22Rv1 (cell line): ENCODE measurements at regions not wholly inside any gene's neighbourhood (a gene's known extent, or its start where the extent isn't known, plus 50 kb on each side); places are given as distances from the start of the nearest gene placed in this dataset.

Experiments
- H3K27ac ChIP-seq: fragments of 450-650 bp; 2 replicates; pipeline ENCODE4 v1.5.1; 2017
- CTCF ChIP-seq: fragments of 450-650 bp; IDR thresholded peaks from 2 replicates; pipeline ENCODE4 v1.5.1; 2017; ENCODE audit warnings: mild to moderate bottlenecking
- ZFX ChIP-seq: fragments of 450-650 bp; IDR thresholded peaks from 2 replicates; pipeline ENCODE4 v1.6.1; 2017; ENCODE audit warnings: antibody characterized with exemption, borderline replicate concordance

- TF ChIP-seq ZFX: no peak
- TF ChIP-seq CTCF: no peak
- H3K27ac ChIP-seq: no peak overlapping the region
These were observed 91.4 kb downstream of the SUDS3 start for GRCh38 chr12:118467641-118468305.

- TF ChIP-seq CTCF (no peak), ZFX (no peak)
- no peak overlapping the region for H3K27ac ChIP-seq
These were observed 96.6 kb downstream of the SUDS3 start for GRCh38 chr12:118472940-118473339.

- no peak for TF ChIP-seq ZFX
- no peak for TF ChIP-seq CTCF
- H3K27ac ChIP-seq: no peak overlapping the region
These were observed 103.9 kb downstream of the SUDS3 start for GRCh38 chr12:118480235-118480634.

- TF ChIP-seq ZFX: no peak
- no peak for TF ChIP-seq CTCF
These were observed 111.7 kb downstream of the SUDS3 start for GRCh38 chr12:118488034-118488433.

GRCh38 chr12:118493962-118494361 is 117.6 kb downstream of the SUDS3 start:
- no peak overlapping the region for H3K27ac ChIP-seq
- no peak for TF ChIP-seq ZFX
- no peak for TF ChIP-seq CTCF

More at GRCh38 chr12:118488034-118488433, 111.7 kb downstream of the SUDS3 start:
- H3K27ac ChIP-seq: no peak overlapping the region

- no peak overlapping the region for H3K27ac ChIP-seq
- TF ChIP-seq ZFX (no peak), CTCF (no peak)
These were observed 118.4 kb downstream of the SUDS3 start for GRCh38 chr12:118494776-118495175.

- no peak for TF ChIP-seq CTCF
- no peak for TF ChIP-seq ZFX
These were observed 118.9 kb downstream of the SUDS3 start for GRCh38 chr12:118495296-118495695.

More at GRCh38 chr12:118495296-118495695, 118.9 kb downstream of the SUDS3 start:
- no peak overlapping the region for H3K27ac ChIP-seq
